ENCODE measurements at regions not wholly inside any gene's neighbourhood (a gene's known extent, or its start where the extent isn't known, plus 50 kb on each side); places are given as distances from the start of the nearest gene placed in this dataset.

DNA sequence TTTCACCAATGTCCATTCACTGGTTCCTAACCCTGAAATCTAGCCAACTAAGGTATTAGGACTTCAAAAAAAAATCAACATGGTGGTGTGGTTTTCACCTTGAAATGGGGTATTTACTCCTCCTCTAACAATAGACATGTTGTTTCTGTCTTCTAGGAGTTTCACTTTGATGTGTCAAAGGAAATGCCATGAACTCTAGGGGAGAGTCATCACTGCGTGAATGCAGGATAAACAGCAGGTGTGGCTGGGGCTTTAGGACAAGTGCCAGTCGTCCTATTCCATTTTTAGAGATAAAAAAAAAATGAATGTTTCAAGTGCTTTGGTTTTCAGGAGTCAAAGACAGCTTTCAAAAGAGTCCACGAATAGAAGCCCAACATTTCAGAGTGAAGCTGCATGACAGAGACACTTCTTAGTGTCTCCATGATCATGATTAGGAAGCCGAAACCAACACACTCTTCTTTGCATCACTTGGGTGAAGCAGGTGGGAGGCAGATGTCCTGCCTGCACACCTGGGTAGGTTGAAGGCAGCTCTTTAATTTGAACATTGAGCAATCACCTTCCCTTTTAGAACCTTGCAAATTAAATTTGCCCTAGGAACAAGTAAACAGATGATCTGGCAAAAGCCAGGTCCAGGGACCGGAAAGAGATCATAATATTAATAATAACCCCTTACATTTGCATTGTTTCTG lies 328.5 kb upstream of the PRDM1 start:
- no peak for DNase-seq

DNA sequence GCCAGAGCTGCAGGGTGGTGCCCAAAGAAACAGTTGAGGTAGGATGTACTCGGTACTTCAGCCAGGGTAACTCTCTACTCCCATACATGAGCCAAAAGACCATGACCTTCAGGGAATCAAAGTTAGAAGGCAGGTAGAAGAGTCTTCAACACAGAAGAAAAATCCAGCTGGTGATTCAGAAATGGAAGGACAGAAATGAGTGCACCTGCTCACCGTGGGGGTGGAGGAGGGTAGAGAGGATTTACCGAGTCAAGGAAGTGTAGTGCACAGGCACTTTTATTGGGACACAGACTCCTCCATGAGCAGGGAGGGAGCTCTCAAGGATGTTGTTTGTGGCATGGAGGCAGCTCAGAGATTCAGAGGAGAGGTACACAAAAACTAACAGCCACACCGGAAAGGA lies 330.3 kb upstream of the PRDM1 start:
- DNase-seq = no peak

- DNase-seq = no peak
Measured at GRCh38 chr6:105753620-105754211, 332.4 kb upstream of the PRDM1 start.

DNA sequence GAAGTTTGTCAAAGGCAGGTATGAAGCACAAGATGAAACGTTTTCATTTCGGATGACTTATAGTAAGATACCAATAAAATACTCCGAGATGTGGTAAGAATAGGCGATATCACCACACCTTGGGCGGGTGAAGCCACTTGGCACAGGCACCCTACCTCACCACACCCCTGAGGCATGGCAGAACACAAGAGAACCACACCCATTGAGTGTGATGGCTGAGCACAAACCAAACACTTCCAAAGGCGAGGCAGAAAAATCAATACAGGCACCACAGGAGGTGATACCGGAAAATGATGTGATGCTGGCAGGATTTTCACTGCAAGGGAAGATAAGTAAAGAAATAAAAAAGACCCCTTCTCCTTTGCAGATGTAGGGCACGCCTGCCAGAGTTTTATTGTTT lies 332.9 kb upstream of the PRDM1 start:
- DNase-seq = no peak

GRCh38 chr6:105750089-105750488 lies 336.0 kb upstream of the PRDM1 start:
- no peak for DNase-seq

DNA sequence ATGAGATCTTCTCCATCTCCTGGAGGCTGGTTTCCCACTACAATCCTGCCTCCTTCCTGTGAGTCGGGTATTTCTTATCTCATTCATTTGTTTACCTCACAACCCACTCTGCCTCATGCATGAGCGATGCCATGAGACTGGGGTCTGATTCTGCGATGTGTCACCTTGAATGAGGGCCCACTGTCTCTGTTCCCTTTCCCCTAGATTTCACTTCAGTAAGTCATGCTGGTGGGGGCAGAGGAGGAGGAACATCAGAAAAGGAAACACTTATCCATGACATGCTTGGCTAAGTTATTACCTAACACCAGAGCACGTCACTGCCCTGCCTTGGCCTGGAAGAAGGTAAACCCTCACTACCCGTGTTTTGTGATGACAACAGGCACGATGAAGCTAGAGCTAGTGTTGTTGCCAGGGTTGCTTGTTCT lies 337.4 kb upstream of the PRDM1 start:
- peak; percentile 10 to 60 for DNase-seq

- no peak for DNase-seq
Measured at GRCh38 chr6:105747823-105748405, 338.2 kb upstream of the PRDM1 start.

DNA sequence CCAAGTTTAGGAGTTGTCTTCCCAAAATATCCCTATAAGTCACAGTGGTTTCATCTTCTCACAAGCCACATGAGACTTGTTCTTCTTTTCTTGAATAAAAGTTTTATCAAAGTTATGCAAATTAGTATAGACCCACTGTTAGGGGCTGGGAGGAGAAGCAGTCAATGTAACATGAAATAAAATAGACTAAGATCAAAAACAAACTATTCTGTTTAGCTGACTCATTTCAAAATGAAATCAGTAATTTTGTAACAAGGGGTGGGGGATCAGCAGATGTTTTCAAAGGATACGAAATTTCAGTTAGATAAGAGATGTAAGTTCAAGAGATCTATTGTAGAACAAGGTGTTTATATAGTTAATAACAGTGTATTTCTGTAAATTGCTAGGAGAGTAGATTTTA lies 339.6 kb upstream of the PRDM1 start:
- DNase-seq = no peak

DNA sequence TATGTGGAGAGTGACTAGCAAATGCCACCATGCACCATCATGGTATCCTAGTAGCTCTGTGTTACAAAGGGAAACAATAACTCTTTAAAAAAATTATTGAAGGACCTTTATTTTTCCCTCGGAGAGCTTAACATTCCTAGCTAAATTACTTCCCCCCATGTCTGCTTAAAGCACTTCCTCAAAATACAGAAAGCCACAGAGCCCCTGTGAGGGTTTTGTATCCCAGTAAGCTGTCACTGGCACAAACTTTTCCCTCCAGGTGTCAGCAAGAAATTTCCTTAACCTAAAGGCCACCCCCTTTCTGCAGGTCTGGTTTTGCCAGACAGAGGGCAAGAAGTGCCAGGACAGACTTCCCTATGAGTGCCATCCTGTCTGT lies 340.0 kb upstream of the PRDM1 start:
- DNase-seq = no peak

DNA sequence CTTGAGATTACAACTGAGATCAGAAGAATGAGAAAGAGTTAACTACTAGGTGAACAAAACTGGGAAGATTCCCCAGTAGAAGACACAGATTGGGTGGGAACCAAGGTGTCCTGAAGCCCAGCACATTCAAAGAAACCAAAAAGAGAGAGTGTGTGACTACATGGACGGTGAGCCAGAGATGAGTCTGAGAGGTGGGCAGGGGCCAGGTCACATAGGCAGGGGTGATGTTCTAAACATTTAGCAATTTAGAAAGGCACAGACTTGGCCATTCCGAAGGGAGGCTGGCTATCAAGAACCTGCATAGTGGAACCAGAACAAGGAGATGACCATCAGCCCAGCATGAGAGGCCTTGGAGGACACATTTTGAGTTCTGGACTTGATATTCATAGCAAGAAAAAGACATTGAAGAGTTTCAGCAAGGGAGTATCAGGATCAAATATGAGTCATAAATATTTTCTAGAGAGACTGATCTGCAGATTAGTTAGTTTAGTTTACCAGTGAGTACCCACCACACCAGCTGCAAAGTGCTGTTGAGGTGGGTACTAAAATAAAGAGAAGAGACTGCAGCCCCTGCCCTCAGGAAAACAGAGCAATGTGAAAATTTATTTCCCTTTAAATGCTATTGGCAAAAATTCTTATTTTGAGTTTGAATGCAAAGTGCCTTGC lies 340.5 kb upstream of the PRDM1 start:
- no peak for DNase-seq

DNA sequence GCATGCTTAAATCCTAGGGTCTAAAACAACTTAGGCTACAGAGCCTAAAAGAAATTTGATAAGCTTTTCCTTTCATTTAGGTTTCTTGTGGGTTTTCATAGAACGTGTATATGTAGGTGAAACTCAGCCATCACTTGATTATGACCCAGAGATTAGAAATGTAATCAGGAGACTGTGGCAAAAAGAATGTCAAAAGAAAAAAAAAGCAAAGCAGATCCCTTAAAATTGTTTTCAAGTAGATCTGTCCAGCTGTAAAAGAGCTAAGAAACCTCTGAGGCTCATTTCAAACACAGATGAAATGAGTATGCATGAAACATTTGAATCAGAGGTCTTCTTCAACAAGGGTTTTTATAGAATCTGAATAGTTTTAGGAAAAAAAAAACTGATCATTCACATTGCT lies 341.3 kb upstream of the PRDM1 start:
- DNase-seq = no peak

- no peak for DNase-seq
Measured at GRCh38 chr6:105740946-105741645, 338.2 kb upstream of the PREP start.

DNA sequence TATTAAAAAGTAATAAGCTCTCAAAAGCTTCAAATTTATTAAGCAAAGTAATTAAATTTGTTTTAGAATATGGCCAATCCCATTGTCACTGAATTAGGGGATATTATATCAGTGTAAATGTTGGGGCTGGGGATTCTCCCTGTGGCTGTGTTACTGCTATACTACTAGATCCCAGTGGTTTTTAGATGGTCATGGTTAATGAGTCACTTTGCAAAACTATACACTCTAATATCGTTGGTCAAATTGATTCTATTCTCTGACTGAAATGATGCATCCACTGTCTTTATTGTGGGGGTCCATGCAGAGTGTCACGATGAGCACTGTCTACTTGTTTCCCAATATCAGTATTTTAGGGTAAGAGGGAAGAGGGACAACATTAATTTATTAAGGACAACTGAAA lies 336.9 kb upstream of the PREP start:
- DNase-seq = no peak

- peak in 1 of 2 donors; percentile 54 for DNase-seq
Measured at GRCh38 chr6:105733556-105734162, 330.8 kb upstream of the PREP start.

GRCh38 chr6:105728995-105729394 lies 326.1 kb upstream of the PREP start:
- no peak for DNase-seq

DNA sequence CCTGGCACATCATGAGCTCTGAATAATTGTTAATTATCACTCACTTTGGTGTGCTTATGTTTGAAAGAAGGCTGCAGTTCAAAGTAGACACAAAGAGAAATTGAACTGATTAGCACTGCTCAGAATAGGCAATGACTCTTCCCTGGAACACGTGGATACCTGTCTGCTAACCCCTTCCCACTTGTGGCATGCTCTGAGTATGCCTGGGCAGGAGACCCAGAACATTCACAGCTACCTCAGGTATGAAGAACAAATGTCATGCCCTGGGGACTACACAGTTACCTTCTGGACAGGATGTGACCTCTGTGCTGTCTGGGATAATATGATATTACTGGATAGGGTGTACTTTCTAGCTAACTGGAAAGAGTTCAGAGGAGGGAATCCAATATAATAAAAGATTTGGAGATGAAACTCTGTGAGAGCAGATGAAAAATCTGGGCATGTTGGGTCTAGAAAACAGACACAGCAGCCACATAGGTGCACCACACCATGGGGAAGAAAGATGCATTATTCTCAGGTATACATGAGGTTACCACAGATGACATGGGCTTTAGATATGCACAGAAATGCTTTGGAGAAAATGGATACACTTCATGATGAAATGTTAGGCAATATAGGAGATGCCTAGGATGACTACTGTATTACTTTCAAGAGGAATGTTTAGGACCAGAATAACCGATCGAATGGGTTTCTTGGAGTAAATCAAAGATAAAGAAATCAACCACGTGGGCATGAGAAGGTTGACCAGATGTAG lies 324.2 kb upstream of the PREP start:
- DNase-seq = no peak

- no peak for DNase-seq
Measured at GRCh38 chr6:105714846-105715245, 312.0 kb upstream of the PREP start.

DNA sequence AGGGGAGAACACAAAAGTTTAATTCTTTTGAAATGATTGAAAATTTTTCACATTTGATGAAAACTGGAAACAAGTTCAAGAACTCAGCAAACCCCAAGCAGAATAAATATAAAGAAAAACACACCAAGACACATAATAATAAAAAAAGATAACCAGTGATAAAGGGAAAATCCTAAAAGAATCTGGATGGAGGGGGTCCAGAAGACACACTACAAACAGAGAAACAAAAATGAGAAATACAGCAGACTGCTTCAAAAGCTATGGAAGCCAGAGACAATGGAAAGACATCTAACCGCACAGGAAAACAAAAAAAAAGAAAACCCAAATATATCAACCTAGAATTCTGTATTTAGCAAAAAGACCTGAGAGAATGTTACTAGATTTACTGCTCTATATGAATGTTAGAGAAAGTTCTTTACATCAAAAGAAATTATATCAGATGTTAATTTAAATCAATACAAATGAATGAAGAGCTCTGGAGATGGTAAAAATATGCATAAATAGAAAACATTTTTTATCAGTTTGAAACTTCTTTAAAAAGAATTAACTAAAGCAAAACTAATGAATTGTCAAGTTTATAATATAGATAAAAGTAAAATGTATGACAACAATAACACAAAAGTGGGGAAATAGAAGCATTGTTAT lies 310.7 kb upstream of the PREP start:
- DNase-seq = no peak

DNA sequence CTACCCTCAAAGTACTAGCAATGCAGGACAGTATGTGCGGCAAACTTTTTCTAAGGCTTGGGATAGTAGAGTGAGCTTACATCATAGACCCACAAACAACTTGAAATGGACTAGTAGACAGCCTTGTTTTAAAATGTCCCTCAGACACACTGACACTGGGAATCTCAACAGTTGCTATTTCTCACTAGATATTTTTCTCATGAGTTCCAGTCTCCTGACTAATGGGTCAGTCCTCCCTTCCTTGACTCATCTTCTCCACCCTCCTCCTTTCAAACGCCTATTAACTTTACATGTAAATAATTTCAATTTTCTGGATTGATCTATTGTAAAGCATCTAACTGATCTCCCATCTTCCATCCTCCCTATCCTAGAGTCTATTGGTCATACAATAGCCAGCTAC lies 308.3 kb upstream of the PREP start:
- no peak for DNase-seq

- no peak for DNase-seq
Measured at GRCh38 chr6:105705608-105706007, 302.7 kb upstream of the PREP start.

- no peak for DNase-seq
Measured at GRCh38 chr6:105695461-105695860, 292.6 kb upstream of the PREP start.
